ENCODE measurements at regions not wholly inside any gene's neighbourhood (a gene's known extent, or its start where the extent isn't known, plus 50 kb on each side); places are given as distances from the start of the nearest gene placed in this dataset.

- TF ChIP-seq, protein P1, sequence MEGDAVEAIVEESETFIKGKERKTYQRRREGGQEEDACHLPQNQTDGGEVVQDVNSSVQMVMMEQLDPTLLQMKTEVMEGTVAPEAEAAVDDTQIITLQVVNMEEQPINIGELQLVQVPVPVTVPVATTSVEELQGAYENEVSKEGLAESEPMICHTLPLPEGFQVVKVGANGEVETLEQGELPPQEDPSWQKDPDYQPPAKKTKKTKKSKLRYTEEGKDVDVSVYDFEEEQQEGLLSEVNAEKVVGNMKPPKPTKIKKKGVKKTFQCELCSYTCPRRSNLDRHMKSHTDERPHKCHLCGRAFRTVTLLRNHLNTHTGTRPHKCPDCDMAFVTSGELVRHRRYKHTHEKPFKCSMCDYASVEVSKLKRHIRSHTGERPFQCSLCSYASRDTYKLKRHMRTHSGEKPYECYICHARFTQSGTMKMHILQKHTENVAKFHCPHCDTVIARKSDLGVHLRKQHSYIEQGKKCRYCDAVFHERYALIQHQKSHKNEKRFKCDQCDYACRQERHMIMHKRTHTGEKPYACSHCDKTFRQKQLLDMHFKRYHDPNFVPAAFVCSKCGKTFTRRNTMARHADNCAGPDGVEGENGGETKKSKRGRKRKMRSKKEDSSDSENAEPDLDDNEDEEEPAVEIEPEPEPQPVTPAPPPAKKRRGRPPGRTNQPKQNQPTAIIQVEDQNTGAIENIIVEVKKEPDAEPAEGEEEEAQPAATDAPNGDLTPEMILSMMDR (IDR thresholded peaks at IDR 0.05 in 8 of 11, conservative IDR thresholded peaks at IDR 0.05 in 3 of 11), result no peak
- TF ChIP-seq POLR2A (IDR thresholded peaks at IDR 0.05), result no peak
These were observed 194.8 kb downstream of the TEX29 start for GRCh38 chr13:111515307-111515617.

Data from spleen (tissue), 7 donors.